HL-60 (cell line): ENCODE measurements at regions not wholly inside any gene's neighbourhood (a gene's known extent, or its start where the extent isn't known, plus 50 kb on each side); places are given as distances from the start of the nearest gene placed in this dataset.

Source experiments
- DNase-seq, 2 experiments: peaks; one replicate each; pipeline ENCODE4 v3.0.0-alpha.2; 2010 to 2020; ENCODE audit warnings: low read depth in 1 of 2, low spot score in 1 of 2
- H3K27ac ChIP-seq: fragments of 250-450 bp; sonication (Bioruptor Pico); replicated peaks from 2 replicates; pipeline ENCODE4 v1.5.1; 2020; ENCODE audit warnings: mild to moderate bottlenecking, moderate library complexity
- H3K27me3 ChIP-seq: fragments of 250-450 bp; sonication (Bioruptor Pico); 2 replicates; pipeline ENCODE4 v1.5.1; 2021; ENCODE audit warnings: mild to moderate bottlenecking, moderate library complexity; ENCODE audit not compliant: insufficient read depth, poor library complexity, severe bottlenecking
- H3K4me3 ChIP-seq: replicated peaks from 2 replicates; pipeline ENCODE4 v1.5.1; 2011; ENCODE audit warnings: mild to moderate bottlenecking, control low read depth, low read length; ENCODE audit not compliant: insufficient read depth
- CTCF ChIP-seq: IDR thresholded peaks from one replicate; pipeline ENCODE4 v1.5.1; 2011; ENCODE audit warnings: low read length, control low read depth, inconsistent platforms; ENCODE audit not compliant: insufficient read depth
- GABPA ChIP-seq: IDR thresholded peaks from 2 replicates; pipeline ENCODE4 v1.6.1; 2012; ENCODE audit warnings: low read depth
- POLR2AphosphoS5 ChIP-seq: IDR thresholded peaks from 2 replicates; pipeline ENCODE4 v1.6.1; 2012; ENCODE audit warnings: low read depth
- REST ChIP-seq: IDR thresholded peaks from 2 replicates; pipeline ENCODE4 v1.6.1; 2012; ENCODE audit warnings: low read depth; ENCODE audit not compliant: insufficient replicate concordance
- SPI1 ChIP-seq: IDR thresholded peaks from 2 replicates; pipeline ENCODE4 v1.6.1; 2012; ENCODE audit warnings: low read depth, mild to moderate bottlenecking, borderline replicate concordance

DNA sequence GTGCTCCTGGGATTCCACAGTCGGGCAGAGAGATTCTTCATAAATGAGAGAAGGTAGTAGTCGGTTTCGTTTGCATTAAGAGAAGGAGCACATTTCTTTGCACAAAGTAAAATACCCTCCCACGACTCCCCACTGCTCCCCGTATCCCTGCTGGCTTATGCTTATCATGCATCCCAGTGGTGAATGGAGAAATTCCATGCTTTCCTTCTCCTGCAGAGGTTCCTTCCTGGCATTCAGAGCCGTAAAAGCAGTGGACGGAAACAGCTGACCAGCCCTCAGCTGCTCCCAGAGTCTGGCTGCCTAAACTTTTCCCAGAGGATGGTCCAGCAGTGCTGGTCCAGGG lies 93.1 kb downstream of the C9orf152 start:
- Histone ChIP-seq H3K27me3 (no peaks in the 10 kb centered on the region), H3K4me3 (no peak overlapping the region), H3K27ac (no peak overlapping the region)
- DNase-seq = no peak
- TF ChIP-seq CTCF (no peak), SPI1 (no peak), GABPA (no peak), POLR2AphosphoS5 (no peak), REST (no peak)

DNA sequence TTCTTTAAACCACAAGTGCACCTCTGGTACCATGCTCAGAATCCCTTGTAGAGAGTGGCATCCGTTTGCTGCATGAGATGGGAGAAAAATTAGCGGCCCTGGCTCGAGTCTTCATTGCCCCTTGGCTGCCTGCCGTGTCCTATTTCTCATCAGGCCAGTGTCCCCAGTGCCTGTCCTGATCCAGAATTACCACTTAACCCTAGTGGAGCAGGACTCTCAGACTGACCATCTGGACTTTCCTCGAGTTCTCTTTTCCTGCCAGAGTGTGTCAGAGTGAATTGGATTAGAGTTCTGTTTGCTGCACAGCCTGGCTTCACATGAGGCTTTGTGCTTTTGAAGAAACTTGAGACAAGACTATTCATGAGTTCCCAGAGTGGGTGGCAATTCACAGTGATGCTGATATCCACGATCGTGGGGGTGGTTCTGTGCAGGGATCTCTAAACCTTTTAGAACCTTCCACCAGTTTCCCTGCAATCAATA lies 92.6 kb downstream of the C9orf152 start:
- Histone ChIP-seq H3K27me3 (no peaks in the 10 kb centered on the region), H3K4me3 (no peak overlapping the region), H3K27ac (no peak overlapping the region)
- TF ChIP-seq REST (no peak), POLR2AphosphoS5 (no peak), GABPA (no peak), CTCF (no peak), SPI1 (no peak)
- no peak for DNase-seq

DNA sequence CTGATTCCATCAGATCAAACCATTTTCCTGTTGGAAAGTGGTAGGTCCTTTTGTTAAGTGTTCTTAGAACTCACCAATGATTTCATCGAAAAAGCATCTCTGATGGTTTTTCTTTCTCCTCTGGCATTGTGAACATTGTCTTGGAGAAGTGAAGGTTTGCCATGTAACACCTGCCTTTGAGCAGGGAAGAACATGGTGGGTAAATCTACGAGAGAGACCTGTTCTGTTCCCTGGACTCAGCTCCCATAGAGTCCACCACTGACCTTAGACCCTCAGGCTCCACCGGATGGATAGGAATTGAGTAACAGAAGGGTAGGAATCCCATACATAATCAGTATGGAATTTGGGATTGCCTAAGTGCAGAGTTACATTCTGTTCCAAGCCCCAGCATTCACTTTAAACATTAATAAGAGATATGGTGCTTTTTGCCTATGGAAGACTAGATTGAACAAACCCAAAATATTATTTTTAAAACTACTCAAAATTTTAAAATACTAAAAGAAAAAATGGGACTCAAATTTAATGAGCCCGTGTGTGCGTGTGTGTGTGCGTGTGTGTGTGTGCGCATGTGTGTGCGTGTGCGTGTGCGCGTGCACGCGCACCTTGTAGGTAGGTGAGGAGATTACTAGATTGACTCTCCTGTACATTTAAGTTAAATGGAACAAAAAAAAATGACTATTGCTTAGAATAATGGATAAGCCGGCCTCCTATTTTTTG lies 92.0 kb downstream of the C9orf152 start:
- DNase-seq = no peak
- H3K27me3 ChIP-seq = no peaks in the 10 kb centered on the region
- no peak overlapping the region for H3K4me3 ChIP-seq
- H3K27ac ChIP-seq = no peak overlapping the region
- TF ChIP-seq REST (no peak), SPI1 (no peak), CTCF (no peak), GABPA (no peak), POLR2AphosphoS5 (no peak)
